IMR-90 (cell line): ENCODE measurements at regions not wholly inside any gene's neighbourhood (a gene's known extent, or its start where the extent isn't known, plus 50 kb on each side); places are given as distances from the start of the nearest gene placed in this dataset.

Source experiments
- ATAC-seq: fragments of 200-7000 bp; cut with Tn5 transposase; 2 replicates; pipeline ENCODE4 v1.9.1; 2020; ENCODE audit warnings: low read depth, mild to moderate bottlenecking, moderate library complexity
- BruUV-seq: library from RNA; stranded (reverse); fragments of 400-500 nt; replicated peaks from 2 replicates; lab custom pipeline; 2021; lab: Mats Ljungman, UMichigan
- CTCF ChIA-PET: fragments of 300-600 bp; formaldehyde crosslinking; extraction: SDS; loops from one replicate; lab custom pipeline; 2021; ENCODE audit warnings: antibody characterized with exemption; lab: Yijun Ruan, JAX
- POLR2A ChIA-PET: fragments of 300-600 bp; sonication (Branson Sonifier 250); formaldehyde crosslinking; loops from one replicate; lab custom pipeline; 2022; ENCODE audit warnings: antibody characterized with exemption; ENCODE audit not compliant: unreplicated experiment; lab: Charles Lee
- DNase-seq: peaks from one replicate; pipeline ENCODE4 v3.0.0; 2013
- H2AFZ ChIP-seq: replicated peaks from 2 replicates; pipeline ENCODE3; 2013; ENCODE audit warnings: low read length, mild to moderate bottlenecking; ENCODE audit not compliant: poor library complexity
- H2AK5ac ChIP-seq: 2 replicates; pipeline ENCODE4 v1.6.1; 2013; ENCODE audit warnings: low read depth, low read length, inconsistent platforms
- H2AK9ac ChIP-seq: replicated peaks from 2 replicates; pipeline ENCODE3; 2013; ENCODE audit warnings: mild to moderate bottlenecking, low read depth, low read length, moderate library complexity; ENCODE audit not compliant: poor library complexity
- H2BK120ac ChIP-seq: 2 replicates; pipeline ENCODE4 v1.6.1; 2013; ENCODE audit warnings: low read depth, low read length, inconsistent platforms
- H2BK15ac ChIP-seq: 3 replicates; pipeline ENCODE4 v1.6.1; 2013; ENCODE audit warnings: low read depth, low read length, inconsistent platforms
- H2BK20ac ChIP-seq: 2 replicates; pipeline ENCODE4 v1.6.1; 2013; ENCODE audit warnings: low read depth, mild to moderate bottlenecking, inconsistent platforms, low read length, moderate library complexity
- H2BK5ac ChIP-seq: 2 replicates; pipeline ENCODE4 v1.6.1; 2013; ENCODE audit warnings: mild to moderate bottlenecking, low read depth, low read length, inconsistent platforms; ENCODE audit not compliant: poor library complexity, severe bottlenecking
- H3K14ac ChIP-seq: replicated peaks from 2 replicates; pipeline ENCODE4 v1.6.1; 2013; ENCODE audit warnings: low read depth, low read length, inconsistent platforms
- H3K18ac ChIP-seq: 2 replicates; pipeline ENCODE4 v1.6.1; 2013; ENCODE audit warnings: low read depth, low read length, control low read depth
- H3K23ac ChIP-seq: 2 replicates; pipeline ENCODE4 v1.6.1; 2013; ENCODE audit warnings: low read depth, low read length, inconsistent platforms
- H3K27ac ChIP-seq: 2 replicates; pipeline ENCODE4 v1.5.1; 2013; ENCODE audit warnings: mild to moderate bottlenecking, control low read depth, low read length; ENCODE audit not compliant: insufficient read depth
- H3K27me3 ChIP-seq: 2 replicates; pipeline ENCODE4 v1.6.1; 2013; ENCODE audit warnings: low read length; ENCODE audit not compliant: control insufficient read depth, insufficient read depth
- H3K36me3 ChIP-seq: 2 replicates; pipeline ENCODE4 v1.6.1; 2013; ENCODE audit warnings: low read length, mixed read lengths; ENCODE audit not compliant: control insufficient read depth, insufficient read depth
- H3K4ac ChIP-seq: 2 replicates; pipeline ENCODE4 v1.6.1; 2013; ENCODE audit warnings: low read depth, low read length, inconsistent platforms
- H3K4me1 ChIP-seq: 2 replicates; pipeline ENCODE4 v1.6.1; 2013; ENCODE audit warnings: low read length, mixed read lengths; ENCODE audit not compliant: control insufficient read depth, insufficient read depth
- H3K4me2 ChIP-seq: 2 replicates; pipeline ENCODE4 v1.6.1; 2013; ENCODE audit warnings: low read depth, mild to moderate bottlenecking, control low read depth, low read length, moderate library complexity
- H3K4me3 ChIP-seq: 2 replicates; pipeline ENCODE4 v1.5.1; 2013; ENCODE audit warnings: low read depth, mild to moderate bottlenecking, control low read depth, low read length, moderate library complexity; ENCODE audit not compliant: insufficient read depth
- H3K56ac ChIP-seq: 2 replicates; pipeline ENCODE4 v1.6.1; 2013; ENCODE audit warnings: low read length, inconsistent platforms; ENCODE audit not compliant: insufficient read depth; ENCODE audit errors: extremely low read depth
- H3K79me1 ChIP-seq, 2 experiments: 2 replicates each; pipeline ENCODE4 v1.6.1; 2013; ENCODE audit warnings: low read length in 2 of 2, inconsistent platforms in 1 of 2, low read depth in 1 of 2
- H3K9ac ChIP-seq: 2 replicates; pipeline ENCODE4 v1.6.1; 2013; ENCODE audit warnings: low read depth, low read length, control low read depth
- H3K9me1 ChIP-seq: 2 replicates; pipeline ENCODE4 v1.6.1; 2013; ENCODE audit warnings: low read length, inconsistent platforms; ENCODE audit not compliant: insufficient read depth
- H3K9me3 ChIP-seq: 2 replicates; pipeline ENCODE4 v1.6.1; 2013; ENCODE audit warnings: low read length; ENCODE audit not compliant: control insufficient read depth, insufficient read depth
- H4K20me1 ChIP-seq: 2 replicates; pipeline ENCODE4 v1.6.1; 2013; ENCODE audit warnings: low read length, inconsistent platforms; ENCODE audit not compliant: insufficient read depth
- H4K5ac ChIP-seq: 2 replicates; pipeline ENCODE4 v1.6.1; 2013; ENCODE audit warnings: mild to moderate bottlenecking, low read depth, low read length, control low read depth
- H4K8ac ChIP-seq, 2 experiments: 2 replicates each; pipeline ENCODE4 v1.6.1; 2013; ENCODE audit warnings: low read depth in 2 of 2, low read length in 2 of 2, control low read depth in 1 of 2, inconsistent platforms in 1 of 2
- H4K91ac ChIP-seq: 2 replicates; pipeline ENCODE4 v1.6.1; 2013; ENCODE audit warnings: low read depth, low read length, inconsistent platforms; ENCODE audit not compliant: insufficient read depth
- BHLHE40 ChIP-seq: fragments of 150-350 bp; IDR thresholded peaks from 2 replicates; pipeline ENCODE4 v1.6.1; 2016; ENCODE audit warnings: mild to moderate bottlenecking, low read depth, low read length
- CEBPB ChIP-seq: IDR thresholded peaks from 2 replicates; pipeline ENCODE4 v1.6.1; 2012; ENCODE audit warnings: low read depth, low read length, improper control_type of control experiment
- CHD1 ChIP-seq: IDR thresholded peaks from 2 replicates; pipeline ENCODE4 v1.6.1; 2012; ENCODE audit warnings: low read depth, low read length, improper control_type of control experiment
- FOS ChIP-seq: fragments of 150-350 bp; IDR thresholded peaks from 2 replicates; pipeline ENCODE4 v1.6.1; 2016; ENCODE audit warnings: low read depth, low read length
- MAFK ChIP-seq: IDR thresholded peaks from 2 replicates; pipeline ENCODE4 v1.6.1; 2012; ENCODE audit warnings: low read depth, low read length, improper control_type of control experiment
- MAZ ChIP-seq: IDR thresholded peaks from 2 replicates; pipeline ENCODE4 v1.6.1; 2012; ENCODE audit warnings: low read depth, mild to moderate bottlenecking, low read length, improper control_type of control experiment, moderate library complexity, borderline replicate concordance
- MXI1 ChIP-seq: IDR thresholded peaks from 2 replicates; pipeline ENCODE4 v1.6.1; 2012; ENCODE audit warnings: low read depth, mild to moderate bottlenecking, low read length, moderate library complexity, borderline replicate concordance
- NFE2L2 ChIP-seq: fragments of 150-350 bp; IDR thresholded peaks from 2 replicates; pipeline ENCODE4 v1.6.1; 2016; ENCODE audit warnings: low read depth, mild to moderate bottlenecking, low read length
- POLR2A ChIP-seq: IDR thresholded peaks from 2 replicates; pipeline ENCODE4 v1.6.1; 2012; ENCODE audit warnings: mild to moderate bottlenecking, low read depth, low read length
- RAD21 ChIP-seq: IDR thresholded peaks from 2 replicates; pipeline ENCODE4 v1.6.1; 2012; ENCODE audit warnings: low read length, improper control_type of control experiment
- WGBS, 2 experiments: methylation state at CpG; one replicate each; pipeline versions ENCODE4 v1.1.5 to v1.1.7; 2013; ENCODE audit warnings: missing lambda C conversion rate in 2 of 2; ENCODE audit not compliant: insufficient read length in 1 of 2; ENCODE audit errors: extremely low coverage in 2 of 2; 5-methylcytosine and 5-hydroxymethylcytosine counted together
- dilution Hi-C: fragments of 300-500 bp; cut with HindIII; formaldehyde crosslinking; loops from one replicate; pipeline ENCODE4 v1.14.3; 2018; ENCODE audit warnings: low sequenced_read_pairs; ENCODE audit not compliant: unreplicated experiment
- in situ Hi-C: fragments of 300-500 bp; cut with MboI; formaldehyde crosslinking; loops from 3 replicates; pipeline ENCODE4 v1.14.3; 2019; ENCODE audit warnings: low sequenced_read_pairs, inconsistent platforms, mixed read lengths
- intact Hi-C: fragments of 100-400 bp; cut with micrococcal nuclease; formaldehyde crosslinking; loops from 2 replicates; pipeline ENCODE4 v1.10.0; 2022
- TF ChIP-seq, protein P1 (sequence below): fragments of 150-350 bp; IDR thresholded peaks from 2 replicates; pipeline ENCODE4 v1.6.1; 2016; ENCODE audit warnings: low read depth, mild to moderate bottlenecking, low read length, moderate library complexity, borderline replicate concordance
- TF ChIP-seq, protein P2 (sequence below): conservative IDR thresholded peaks from 2 replicates; pipeline ENCODE4 v1.5.1; 2012; ENCODE audit warnings: mild to moderate bottlenecking, low read depth, low read length, improper control_type of control experiment

DNA sequence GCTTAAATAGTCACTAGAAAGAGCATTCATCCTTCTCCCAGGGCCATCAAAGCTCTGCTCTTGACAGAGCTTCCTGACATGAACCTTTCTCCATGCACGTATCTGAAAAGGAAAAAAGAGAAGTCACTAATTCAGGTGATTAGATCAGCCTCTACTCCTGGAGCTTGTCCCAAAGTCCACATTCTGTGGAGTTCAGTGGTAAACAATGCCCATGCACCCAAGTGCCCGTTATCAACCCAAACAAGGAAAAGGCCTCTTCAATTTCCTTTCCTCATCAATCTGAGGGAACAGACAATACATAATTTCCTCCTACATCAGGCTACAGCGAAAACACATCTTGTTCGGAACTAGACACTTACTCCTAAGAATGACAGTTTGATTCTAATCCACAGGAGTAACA, 129.2 kb upstream of the PCSK2 start:
- Histone ChIP-seq H3K9ac (no peak overlapping the region), H2BK5ac (no peak overlapping the region), H3K36me3 (no peaks in the 10 kb centered on the region), H4K5ac (no peak overlapping the region), H2AK5ac (no peak overlapping the region), H3K79me1 (no peaks in the 10 kb centered on the region), H3K18ac (no peak overlapping the region), H3K14ac (no peak overlapping the region), H4K91ac (no peak overlapping the region), H3K27me3 (no peaks in the 10 kb centered on the region), H3K9me3 (no peaks in the 10 kb centered on the region), H2AFZ (no peak overlapping the region), H2BK20ac (no peak overlapping the region), H3K4me3 (no peak overlapping the region), H3K4me1 (no peaks in the 10 kb centered on the region), H4K20me1 (no peaks in the 10 kb centered on the region), H3K4me2 (no peak overlapping the region), H2BK15ac (no peak overlapping the region), H2BK120ac (no peak overlapping the region), H4K8ac (no peak overlapping the region), H2AK9ac (no peak overlapping the region), H3K27ac (no peak overlapping the region), H3K23ac (no peak overlapping the region), H3K56ac (no peak overlapping the region), H3K9me1 (no peaks in the 10 kb centered on the region), H3K4ac (no peak overlapping the region)
- intact Hi-C loops: no loop called here
- POLR2A ChIA-PET: no interaction called here
- CTCF ChIA-PET: no interaction called here
- DNase-seq: no peak
- no CpG with 5 or more reads among the region's 4 CpGs for WGBS, 2 experiments
- BruUV-seq: no TSS peak
- TF ChIP-seq NFE2L2 (no peak), MAZ (no peak), RAD21 (no peak), CEBPB (no peak), BHLHE40 (no peak), POLR2A (no peak), MAFK (no peak), FOS (no peak), MXI1 (no peak), CHD1 (no peak)
- TF ChIP-seq, protein P1, sequence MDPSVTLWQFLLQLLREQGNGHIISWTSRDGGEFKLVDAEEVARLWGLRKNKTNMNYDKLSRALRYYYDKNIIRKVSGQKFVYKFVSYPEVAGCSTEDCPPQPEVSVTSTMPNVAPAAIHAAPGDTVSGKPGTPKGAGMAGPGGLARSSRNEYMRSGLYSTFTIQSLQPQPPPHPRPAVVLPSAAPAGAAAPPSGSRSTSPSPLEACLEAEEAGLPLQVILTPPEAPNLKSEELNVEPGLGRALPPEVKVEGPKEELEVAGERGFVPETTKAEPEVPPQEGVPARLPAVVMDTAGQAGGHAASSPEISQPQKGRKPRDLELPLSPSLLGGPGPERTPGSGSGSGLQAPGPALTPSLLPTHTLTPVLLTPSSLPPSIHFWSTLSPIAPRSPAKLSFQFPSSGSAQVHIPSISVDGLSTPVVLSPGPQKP: no peak
- TF ChIP-seq, protein P2, sequence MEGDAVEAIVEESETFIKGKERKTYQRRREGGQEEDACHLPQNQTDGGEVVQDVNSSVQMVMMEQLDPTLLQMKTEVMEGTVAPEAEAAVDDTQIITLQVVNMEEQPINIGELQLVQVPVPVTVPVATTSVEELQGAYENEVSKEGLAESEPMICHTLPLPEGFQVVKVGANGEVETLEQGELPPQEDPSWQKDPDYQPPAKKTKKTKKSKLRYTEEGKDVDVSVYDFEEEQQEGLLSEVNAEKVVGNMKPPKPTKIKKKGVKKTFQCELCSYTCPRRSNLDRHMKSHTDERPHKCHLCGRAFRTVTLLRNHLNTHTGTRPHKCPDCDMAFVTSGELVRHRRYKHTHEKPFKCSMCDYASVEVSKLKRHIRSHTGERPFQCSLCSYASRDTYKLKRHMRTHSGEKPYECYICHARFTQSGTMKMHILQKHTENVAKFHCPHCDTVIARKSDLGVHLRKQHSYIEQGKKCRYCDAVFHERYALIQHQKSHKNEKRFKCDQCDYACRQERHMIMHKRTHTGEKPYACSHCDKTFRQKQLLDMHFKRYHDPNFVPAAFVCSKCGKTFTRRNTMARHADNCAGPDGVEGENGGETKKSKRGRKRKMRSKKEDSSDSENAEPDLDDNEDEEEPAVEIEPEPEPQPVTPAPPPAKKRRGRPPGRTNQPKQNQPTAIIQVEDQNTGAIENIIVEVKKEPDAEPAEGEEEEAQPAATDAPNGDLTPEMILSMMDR: no peak
- ATAC-seq: no peak
- in situ Hi-C loops: no loop called here
- dilution Hi-C loops: no loop called here
